Sigmoid colon (tissue), 3 donors: ENCODE measurements at regions not wholly inside any gene's neighbourhood (a gene's known extent, or its start where the extent isn't known, plus 50 kb on each side); places are given as distances from the start of the nearest gene placed in this dataset.

Experiments used
- POLR2A ChIP-seq, 2 donors: fragments of 450-650 bp; IDR thresholded peaks; one replicate each; pipeline ENCODE4 v1.6.1; 2016; ENCODE audit warnings: antibody characterized with exemption in 2 of 2, mild to moderate bottlenecking in 2 of 2, moderate library complexity in 2 of 2
- TF ChIP-seq, protein P1 (sequence below), 4 experiments: fragments of 450-650 bp in 3 of 4; fragments of 200-600 bp in 1 of 4; IDR thresholded peaks; one replicate each; pipeline ENCODE4 v1.5.1; 2016 to 2019; ENCODE audit warnings: antibody characterized with exemption in 4 of 4, mild to moderate bottlenecking in 3 of 4, moderate library complexity in 2 of 4

GRCh38 chr7:54255242-54255641 is 286.9 kb upstream of the VSTM2A start:
- TF ChIP-seq, protein P1, sequence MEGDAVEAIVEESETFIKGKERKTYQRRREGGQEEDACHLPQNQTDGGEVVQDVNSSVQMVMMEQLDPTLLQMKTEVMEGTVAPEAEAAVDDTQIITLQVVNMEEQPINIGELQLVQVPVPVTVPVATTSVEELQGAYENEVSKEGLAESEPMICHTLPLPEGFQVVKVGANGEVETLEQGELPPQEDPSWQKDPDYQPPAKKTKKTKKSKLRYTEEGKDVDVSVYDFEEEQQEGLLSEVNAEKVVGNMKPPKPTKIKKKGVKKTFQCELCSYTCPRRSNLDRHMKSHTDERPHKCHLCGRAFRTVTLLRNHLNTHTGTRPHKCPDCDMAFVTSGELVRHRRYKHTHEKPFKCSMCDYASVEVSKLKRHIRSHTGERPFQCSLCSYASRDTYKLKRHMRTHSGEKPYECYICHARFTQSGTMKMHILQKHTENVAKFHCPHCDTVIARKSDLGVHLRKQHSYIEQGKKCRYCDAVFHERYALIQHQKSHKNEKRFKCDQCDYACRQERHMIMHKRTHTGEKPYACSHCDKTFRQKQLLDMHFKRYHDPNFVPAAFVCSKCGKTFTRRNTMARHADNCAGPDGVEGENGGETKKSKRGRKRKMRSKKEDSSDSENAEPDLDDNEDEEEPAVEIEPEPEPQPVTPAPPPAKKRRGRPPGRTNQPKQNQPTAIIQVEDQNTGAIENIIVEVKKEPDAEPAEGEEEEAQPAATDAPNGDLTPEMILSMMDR (IDR thresholded peaks at IDR 0.05), result no peak
- TF ChIP-seq POLR2A (IDR thresholded peaks at IDR 0.05), result no peak
